ENCODE measurements at regions not wholly inside any gene's neighbourhood (a gene's known extent, or its start where the extent isn't known, plus 50 kb on each side); places are given as distances from the start of the nearest gene placed in this dataset.

GRCh38 chr2:102086150-102086872 lies 56.2 kb upstream of the IL1R1 start:
- WGBS, 5 donors = 73 to 83% (median 79%) methylated on average over 6 of the region's 6 CpGs
- no peaks in the 10 kb centered on the region for H3K36me3 ChIP-seq
- H3K4me1 ChIP-seq = peaks cover 12 to 20% (median 15%) of the 10 kb centered on the region in 4 donors
- DNase-seq = no peak
- no peaks in the 10 kb centered on the region for H3K27me3 ChIP-seq
- TF ChIP-seq POLR2A (IDR thresholded peaks at IDR 0.05) (no peak), POLR2AphosphoS5 (IDR thresholded peaks at IDR 0.05) (no peak), EP300 (IDR thresholded peaks at IDR 0.05) (no peak)
- TF ChIP-seq, protein P1, sequence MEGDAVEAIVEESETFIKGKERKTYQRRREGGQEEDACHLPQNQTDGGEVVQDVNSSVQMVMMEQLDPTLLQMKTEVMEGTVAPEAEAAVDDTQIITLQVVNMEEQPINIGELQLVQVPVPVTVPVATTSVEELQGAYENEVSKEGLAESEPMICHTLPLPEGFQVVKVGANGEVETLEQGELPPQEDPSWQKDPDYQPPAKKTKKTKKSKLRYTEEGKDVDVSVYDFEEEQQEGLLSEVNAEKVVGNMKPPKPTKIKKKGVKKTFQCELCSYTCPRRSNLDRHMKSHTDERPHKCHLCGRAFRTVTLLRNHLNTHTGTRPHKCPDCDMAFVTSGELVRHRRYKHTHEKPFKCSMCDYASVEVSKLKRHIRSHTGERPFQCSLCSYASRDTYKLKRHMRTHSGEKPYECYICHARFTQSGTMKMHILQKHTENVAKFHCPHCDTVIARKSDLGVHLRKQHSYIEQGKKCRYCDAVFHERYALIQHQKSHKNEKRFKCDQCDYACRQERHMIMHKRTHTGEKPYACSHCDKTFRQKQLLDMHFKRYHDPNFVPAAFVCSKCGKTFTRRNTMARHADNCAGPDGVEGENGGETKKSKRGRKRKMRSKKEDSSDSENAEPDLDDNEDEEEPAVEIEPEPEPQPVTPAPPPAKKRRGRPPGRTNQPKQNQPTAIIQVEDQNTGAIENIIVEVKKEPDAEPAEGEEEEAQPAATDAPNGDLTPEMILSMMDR (IDR thresholded peaks at IDR 0.05) = no peak
- intact Hi-C loops (cut with DNase I; ENCODE audit: low total_unique reads) = no loop called here
- H3K27ac ChIP-seq = no peak overlapping the region
- no peaks in the 10 kb centered on the region for H3K9me3 ChIP-seq
- no peak overlapping the region for H3K4me3 ChIP-seq

GRCh38 chr2:102091121-102091520 lies 51.4 kb upstream of the IL1R1 start:
- intact Hi-C loops (cut with DNase I; ENCODE audit: low total_unique reads) = no loop called here
- TF ChIP-seq POLR2AphosphoS5 (IDR thresholded peaks at IDR 0.05) (no peak), EP300 (IDR thresholded peaks at IDR 0.05) (no peak), POLR2A (IDR thresholded peaks at IDR 0.05) (no peak)
- TF ChIP-seq, protein P1 (IDR thresholded peaks at IDR 0.05) = no peak
- H3K4me1 ChIP-seq = peaks cover 0 to 4% (median 0%) of the 10 kb centered on the region in 4 donors
- H3K9me3 ChIP-seq = no peaks in the 10 kb centered on the region
- no peak for DNase-seq
- no peaks in the 10 kb centered on the region for H3K27me3 ChIP-seq
- H3K27ac ChIP-seq = no peak overlapping the region
- no peaks in the 10 kb centered on the region for H3K36me3 ChIP-seq
- H3K4me3 ChIP-seq = no peak overlapping the region

GRCh38 chr2:102091908-102092307 lies 50.6 kb upstream of the IL1R1 start:
- H3K4me3 ChIP-seq = no peak overlapping the region
- no peak for DNase-seq
- H3K27me3 ChIP-seq = no peaks in the 10 kb centered on the region
- intact Hi-C loops (cut with DNase I; ENCODE audit: low total_unique reads) = no loop called here
- no peaks in the 10 kb centered on the region for H3K36me3 ChIP-seq
- H3K4me1 ChIP-seq = peaks cover 0 to 6% (median 0%) of the 10 kb centered on the region in 4 donors
- no peak overlapping the region for H3K27ac ChIP-seq
- no peak for TF ChIP-seq EP300 (IDR thresholded peaks at IDR 0.05)
- TF ChIP-seq POLR2AphosphoS5 (IDR thresholded peaks at IDR 0.05) = no peak
- TF ChIP-seq, protein P1 (IDR thresholded peaks at IDR 0.05) = no peak
- TF ChIP-seq POLR2A (IDR thresholded peaks at IDR 0.05) = no peak
- WGBS, 5 donors = 88 to 100% (median 96%) methylated on average over 1 of the region's 1 CpG
- H3K9me3 ChIP-seq = no peaks in the 10 kb centered on the region

- 86 to 92% (median 87%) methylated on average over 7 of the region's 7 CpGs for WGBS, 5 donors
- no peak for DNase-seq
Measured at GRCh38 chr2:102092535-102092934, 50.0 kb upstream of the IL1R1 start.

More at GRCh38 chr2:102092535-102092934, 50.0 kb upstream of the IL1R1 start:
- intact Hi-C loops (cut with DNase I; ENCODE audit: low total_unique reads) = no loop called here
- H3K4me1 ChIP-seq = peaks cover 0 to 6% (median 0%) of the 10 kb centered on the region in 4 donors
- H3K27me3 ChIP-seq = no peaks in the 10 kb centered on the region
- H3K36me3 ChIP-seq = no peaks in the 10 kb centered on the region
- no peak overlapping the region for H3K4me3 ChIP-seq
- TF ChIP-seq EP300 (IDR thresholded peaks at IDR 0.05) = no peak
- no peak for TF ChIP-seq POLR2AphosphoS5 (IDR thresholded peaks at IDR 0.05)
- TF ChIP-seq, protein P1 (IDR thresholded peaks at IDR 0.05) = no peak
- no peak for TF ChIP-seq POLR2A (IDR thresholded peaks at IDR 0.05)
- no peak overlapping the region for H3K27ac ChIP-seq
- no peaks in the 10 kb centered on the region for H3K9me3 ChIP-seq
